Midbrain (tissue), 1 donor: ENCODE measurements at regions not wholly inside any gene's neighbourhood (a gene's known extent, or its start where the extent isn't known, plus 50 kb on each side); places are given as distances from the start of the nearest gene placed in this dataset.

Experiments
- DNase-seq: peaks from one replicate; lab custom pipeline; 2025; lab: John Stamatoyannopoulos, UW

DNA sequence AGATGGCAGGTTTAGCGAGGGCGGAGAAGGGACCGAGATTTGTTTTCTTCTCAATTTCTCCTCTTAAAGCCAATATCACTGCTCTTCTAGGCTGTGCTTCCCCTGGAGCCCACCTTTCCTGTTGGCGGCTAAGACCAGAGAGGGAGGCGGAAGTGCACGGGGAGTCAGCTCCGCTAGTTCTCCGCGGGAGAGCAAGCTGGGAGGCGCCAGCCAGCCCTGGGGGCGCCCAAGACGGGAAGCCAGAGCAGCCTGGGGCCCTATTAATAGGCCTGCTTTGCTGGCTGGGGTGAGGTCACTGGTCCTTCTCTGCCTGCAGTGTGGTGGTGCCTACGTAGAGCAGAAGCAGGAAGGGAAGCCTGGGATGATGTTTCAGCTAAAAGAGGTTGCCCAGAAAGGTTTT, 61.6 kb downstream of the LSM5 start:
- no peak for DNase-seq

DNA sequence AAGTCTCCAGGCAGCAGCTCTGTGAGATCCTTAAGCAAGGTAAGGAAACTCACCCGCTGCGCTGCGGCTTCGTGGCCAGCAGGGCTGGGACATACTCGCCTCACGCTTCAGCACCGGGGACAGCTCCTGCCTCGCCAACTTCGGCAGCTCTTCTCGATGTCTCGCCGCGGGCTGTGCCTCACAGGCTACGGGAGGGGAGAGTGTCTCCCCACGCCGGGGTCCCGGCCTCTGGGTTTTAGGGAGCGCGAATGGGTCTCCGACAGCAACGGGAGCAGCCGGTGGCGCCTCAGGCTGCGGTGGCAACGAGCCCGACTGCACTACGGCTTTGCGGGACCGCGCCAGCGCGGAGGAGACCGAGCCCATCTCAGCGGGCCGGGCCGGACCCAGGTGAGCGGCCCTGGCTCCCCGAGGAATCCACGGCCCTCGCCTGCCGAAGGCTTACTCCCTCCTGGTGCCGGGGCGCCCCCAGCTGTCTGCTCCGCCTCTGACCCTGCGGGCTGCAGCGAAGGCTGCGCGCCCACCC, 62.4 kb downstream of the LSM5 start:
- DNase-seq: peak; percentile 33

DNA sequence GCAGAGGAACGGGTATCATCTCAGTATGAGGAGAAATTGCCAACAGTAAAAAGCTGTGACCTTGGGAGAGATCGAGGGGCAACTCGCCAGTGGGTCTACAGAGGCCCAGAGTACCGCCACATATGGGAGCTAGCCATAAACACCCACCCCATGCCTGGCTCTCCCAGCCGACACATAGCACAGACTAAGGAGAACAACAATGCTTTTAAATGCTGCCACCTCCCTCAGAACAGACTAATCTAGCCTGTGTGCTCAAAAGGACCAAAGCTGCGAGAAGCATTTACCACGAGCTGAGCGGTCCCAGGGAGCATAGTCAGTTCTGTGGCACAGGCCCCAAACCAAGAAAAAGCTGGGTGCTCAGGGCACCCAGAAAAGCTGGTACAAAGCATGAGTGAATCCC, 73.3 kb downstream of the LSM5 start:
- no peak for DNase-seq

DNA sequence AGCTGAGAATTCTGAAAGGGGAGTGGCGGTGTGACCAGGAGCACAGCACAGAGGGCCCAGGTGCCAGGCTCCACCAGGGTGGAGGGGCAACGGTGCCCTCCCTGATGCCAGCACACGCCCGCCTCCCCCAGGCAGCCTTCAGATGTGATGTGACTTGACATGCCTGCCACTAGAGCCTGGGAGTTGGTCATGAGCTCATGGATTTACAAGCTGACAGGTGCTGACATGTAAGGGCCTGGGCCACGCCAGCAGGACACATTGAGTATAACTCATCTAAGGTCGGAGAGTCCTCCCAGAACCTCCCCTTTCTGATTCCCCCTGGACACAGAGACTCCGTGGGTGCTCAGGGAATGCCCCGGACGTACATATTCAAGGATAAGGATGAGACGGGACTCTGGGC, 74.2 kb downstream of the LSM5 start:
- no peak for DNase-seq

DNA sequence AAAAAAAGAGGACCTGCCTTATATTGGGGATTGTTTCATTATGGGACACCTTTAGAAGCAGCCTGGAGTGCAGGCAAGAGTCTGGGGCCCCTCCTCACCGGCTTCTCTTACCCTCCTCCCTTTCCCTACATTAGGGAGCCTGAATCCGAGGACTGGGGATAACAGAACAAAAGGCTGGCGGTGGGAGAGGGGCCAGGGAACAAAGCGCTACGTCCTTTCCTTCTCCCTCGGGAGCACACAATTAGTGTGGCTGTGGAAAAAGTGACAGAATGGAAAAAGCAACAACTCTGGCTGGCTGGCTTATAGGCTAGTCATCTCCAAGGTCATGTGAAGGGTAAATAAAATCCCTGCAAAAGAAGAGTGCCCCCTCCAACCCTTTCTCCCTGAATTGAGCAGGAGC, 74.7 kb downstream of the LSM5 start:
- no peak for DNase-seq

DNA sequence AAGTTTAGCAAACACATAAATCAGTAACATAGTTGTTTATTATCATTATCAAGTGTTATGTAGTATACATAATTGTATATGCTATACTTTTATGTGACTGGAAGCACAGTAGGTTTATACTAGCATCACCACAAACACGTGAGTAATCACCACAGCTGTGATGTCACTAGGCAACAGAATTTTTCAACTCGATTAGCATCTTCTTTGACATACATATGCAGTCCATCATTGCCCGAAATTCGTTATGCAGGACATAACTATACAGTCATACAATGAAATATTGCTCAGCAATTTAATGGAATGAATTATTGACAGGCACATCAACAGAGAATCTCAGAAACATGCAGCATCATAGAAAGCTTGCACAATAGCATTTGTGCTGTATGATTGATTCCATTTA, 77.7 kb downstream of the LSM5 start:
- no peak for DNase-seq

DNA sequence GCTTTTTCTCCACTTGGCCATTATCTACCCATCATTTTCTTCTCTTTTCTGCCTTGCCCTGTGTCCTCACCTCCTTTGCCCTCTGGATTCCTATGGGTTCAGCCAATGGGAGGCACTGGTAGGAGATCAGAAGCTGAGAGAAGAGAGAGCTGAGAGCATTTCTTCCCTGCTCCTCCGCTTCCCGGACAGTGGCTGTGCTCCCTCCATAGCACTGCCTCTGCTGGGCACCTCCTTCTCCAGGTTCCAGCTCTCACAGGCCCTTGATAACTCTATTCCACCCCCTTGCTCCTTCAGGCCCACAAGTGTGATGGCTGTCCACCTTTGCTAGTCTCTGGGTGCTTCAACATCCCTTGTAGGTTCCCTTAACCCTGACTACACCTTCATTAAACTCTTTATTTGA, 79.6 kb downstream of the LSM5 start:
- no peak for DNase-seq

DNA sequence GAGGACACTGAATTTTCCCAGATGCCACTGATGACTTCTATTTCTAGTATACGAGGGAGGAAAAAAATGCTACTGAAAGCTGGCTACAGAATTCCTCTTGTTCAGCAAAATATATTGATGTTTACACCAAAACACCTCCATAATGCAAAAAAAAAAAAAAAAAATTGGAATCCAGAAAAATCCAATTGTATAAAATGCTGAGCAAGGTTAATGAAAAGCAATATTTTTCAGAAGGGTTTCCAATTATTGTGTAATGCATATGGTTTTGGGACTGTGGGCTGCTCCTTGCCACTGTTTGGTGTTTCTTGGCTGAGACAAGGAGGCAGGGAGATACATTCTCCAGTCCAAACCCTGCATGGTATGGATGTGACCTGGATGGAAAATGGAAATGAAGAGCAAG, 83.8 kb downstream of the LSM5 start:
- no peak for DNase-seq

DNA sequence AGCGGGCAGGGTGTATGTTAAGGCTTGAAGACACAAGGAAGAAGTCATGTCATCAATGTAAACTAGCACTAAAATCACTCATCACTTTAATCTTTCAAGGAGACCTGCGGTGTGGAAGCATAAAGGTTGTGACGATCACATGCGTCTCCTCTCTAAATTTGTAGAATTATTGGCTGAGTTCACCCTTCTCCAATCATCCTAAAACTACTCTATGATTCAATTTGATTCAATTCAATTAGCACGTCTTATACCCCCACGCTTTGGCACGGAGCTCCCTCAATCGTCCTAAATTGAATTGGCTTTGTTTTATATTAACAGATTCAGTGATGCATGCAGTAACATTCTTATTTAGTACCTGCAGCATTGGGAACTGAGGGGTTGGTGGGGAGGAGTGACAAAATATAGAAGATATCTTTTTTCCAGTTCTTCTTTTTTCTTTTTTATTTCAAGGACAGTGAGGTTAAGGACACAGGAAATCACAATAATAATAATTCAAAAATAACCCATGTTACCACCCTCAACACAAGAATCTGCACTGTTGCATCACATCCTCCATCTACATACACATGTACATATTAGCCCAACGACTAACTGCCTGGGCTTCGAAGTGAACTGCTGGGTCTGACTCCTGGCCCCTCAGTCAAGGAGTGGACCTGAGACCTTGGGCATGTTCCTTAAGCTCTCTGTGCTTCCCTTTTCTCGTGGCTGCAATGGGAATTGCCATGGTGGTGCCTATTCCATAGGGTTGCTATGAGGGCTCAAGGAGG, 86.5 kb downstream of the LSM5 start:
- no peak for DNase-seq

DNA sequence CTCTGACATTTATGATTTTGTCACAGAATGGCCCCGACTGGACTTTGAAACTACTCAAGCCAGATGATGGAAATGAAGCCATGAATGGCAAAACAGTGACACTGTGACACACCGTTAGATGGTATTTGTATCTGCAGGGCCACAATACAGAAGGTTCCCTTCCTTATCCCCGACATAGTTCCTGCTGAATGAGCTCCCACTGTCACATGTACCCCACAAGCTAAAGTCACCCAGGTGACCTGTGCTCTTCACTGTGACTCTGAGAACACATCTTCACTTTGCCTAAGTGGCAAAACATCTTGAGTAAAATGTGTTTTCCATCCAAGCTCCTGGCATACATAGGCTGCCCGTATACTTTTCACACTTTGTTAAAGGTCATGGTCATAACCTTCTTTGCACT, 89.5 kb downstream of the LSM5 start:
- no peak for DNase-seq

DNA sequence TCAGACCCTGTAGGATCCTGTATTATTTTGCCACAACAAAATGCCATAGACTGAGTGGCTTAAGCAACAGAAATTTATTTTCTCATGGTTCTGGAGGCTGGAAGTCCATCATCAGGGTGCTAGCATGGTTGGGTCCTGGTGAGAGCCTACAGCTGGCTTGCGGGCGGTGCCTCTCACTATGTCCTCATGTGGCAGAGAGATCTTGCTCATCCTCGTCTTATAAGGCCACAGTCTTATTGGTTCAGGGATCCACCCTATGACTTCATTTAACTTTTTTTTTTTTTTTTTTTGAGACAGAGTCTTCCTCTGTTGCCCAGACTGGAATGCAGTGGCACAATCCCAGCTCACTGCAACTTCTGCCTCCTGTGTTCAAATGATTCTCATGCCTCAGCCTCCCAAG, 90.9 kb downstream of the LSM5 start:
- DNase-seq: no peak

DNA sequence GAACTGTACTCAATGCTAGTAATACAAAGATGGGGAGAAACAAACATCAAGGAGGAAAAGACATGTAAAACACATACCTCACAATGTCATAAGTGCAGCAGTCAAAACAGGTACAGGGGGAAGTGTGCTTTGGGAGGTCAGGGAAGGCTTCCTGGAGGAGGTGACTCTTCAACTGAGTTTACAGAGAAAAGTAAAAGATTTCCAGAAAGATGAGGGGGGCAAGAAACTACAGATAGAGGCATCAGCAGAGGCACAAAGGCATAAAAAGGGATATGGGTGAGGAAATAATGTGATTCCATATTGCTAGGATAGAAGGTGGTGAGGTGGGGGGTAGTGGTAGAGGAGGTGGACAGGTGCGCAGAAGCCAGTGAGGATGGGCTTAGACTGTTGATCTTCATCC, 95.0 kb downstream of the LSM5 start:
- no peak for DNase-seq

DNA sequence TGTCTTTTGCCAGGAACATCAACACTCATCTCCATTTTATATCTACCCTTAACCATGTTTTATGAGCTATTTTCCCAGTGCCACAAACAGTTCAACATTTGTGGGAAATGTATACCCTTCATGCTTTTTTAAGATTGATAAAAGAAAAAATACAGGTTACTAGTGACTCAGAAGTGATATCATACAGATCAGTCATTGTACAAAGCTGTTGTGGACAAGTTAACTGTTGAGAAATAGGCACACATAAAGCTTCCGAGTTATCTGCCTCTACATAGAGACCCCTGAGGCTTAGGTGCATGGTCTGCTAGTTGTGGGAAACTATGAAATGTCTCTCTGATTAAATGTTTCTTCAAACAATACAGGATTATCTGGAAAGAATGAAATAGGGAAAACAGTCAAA, 96.3 kb downstream of the LSM5 start:
- no peak for DNase-seq

DNA sequence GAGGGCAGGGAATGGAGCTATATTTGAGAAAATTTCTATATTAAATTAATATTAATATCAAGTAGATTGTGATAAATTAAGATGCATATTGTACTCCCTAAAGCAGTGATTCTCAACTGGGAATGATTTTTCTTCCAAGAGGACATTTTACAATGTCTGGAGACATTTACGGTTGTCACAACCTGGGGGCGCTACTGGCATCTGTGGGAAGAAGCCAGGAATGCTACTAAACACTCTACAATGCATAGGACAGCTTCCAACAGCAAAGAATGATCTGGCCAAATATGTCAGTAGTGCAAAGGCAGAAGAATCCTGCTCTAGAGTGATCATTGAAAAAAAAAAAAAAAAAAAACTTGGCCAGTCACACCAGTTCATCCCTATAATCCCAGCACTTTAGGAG, 100.0 kb downstream of the LSM5 start:
- no peak for DNase-seq

DNA sequence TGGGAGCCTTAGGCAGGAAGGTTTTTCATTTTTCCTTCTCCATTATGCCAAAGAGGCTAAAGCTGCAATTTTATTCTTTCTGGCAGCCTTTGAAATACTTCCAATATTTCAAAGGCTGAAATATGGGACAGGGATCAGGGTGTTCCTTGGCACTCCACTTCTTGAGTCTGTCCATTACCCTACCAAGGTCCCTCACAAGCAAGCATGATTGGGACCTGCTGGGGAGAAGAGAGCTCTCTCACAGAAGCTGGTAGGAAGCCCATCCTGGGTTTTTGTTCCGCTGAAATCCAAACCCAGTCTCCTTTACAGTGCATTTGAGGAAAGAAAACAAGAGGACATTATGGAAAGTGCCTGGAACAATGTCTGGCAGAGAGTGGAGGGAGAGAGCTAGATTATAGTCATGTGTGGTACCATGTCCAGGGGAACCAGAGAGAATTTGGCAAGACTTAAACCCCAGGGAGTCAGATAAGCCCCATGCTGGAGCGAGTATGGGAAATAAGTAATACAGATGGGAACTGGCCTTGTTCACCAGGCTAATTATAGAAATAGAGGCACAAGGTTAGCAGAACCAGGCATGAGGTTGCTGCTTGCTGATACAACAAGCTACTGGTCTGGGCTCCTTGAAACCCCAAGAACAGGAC, 104.7 kb downstream of the LSM5 start:
- no peak for DNase-seq

DNA sequence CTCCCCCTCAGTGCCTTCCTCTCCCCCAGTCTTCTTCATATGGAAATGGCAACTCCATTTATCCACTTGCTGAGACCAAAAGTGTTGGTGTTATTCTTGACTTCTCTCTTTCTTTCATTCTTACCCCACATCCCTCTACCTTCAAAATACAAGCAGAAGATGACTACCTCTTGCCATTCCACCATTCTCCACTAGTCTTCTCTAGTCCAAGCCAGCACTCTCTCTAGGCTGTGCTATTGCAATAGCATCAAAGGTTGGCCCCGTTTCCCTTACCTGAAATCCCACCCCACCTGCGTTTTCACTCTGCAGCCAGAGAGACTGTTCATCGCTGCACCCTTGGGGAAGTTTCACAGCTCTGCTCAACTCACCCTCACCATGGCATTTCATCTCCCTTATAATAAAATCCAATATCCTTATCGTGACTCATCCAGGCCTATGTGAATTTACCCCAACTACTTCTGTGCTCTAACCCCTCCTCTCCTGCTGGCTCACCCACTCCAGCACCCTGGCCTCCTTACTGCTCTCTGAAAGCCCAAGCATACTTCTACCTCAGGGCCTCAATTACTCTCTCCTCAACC, 109.1 kb downstream of the LSM5 start:
- DNase-seq: no peak

DNA sequence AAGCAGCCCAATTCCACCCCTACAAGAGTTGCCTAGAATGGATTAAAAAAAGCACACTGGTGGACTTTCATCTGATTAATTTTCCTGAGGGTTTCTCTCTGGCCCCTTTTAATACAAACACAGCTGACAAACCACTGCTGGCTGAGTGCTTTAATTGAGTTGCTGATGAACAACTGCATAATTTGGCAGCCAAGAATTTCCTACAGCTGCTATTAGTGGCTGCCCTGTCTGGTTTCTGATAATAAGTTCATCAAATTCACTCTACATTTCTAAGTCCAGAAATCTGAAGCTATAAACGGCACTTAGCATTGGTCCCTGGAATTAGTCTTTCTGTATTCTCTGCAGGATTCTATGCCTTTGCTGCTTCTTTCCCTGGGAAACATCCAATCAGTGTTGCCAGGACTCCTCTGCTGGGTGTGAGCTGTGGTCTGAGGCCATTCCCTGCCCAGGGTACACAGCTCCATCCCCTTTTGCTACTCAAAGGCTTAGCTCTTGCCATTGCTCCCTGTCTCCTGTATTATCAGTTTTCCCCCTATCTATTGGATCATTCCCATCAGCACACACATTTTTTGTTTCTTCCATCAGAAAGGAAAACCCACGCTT, 110.6 kb downstream of the LSM5 start:
- DNase-seq: no peak

DNA sequence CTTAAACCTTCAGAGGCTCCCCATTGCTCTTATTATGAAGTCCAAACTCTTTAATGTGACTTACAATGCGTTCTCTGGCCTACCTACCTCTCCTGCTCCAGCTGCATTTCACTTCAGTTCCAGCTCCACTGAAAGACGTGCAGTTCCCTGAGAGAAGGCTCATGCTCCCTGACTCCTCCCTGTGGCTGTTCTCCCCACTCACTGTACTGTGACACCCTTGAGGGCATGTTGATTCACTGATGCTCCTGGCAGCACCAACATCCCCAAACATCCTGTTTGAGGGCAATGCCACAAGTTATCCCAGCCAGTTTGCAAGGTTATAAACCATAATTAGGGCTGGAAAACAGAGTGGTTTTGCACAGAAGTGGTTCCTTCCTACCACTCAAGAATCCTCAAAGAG, 111.2 kb downstream of the LSM5 start:
- DNase-seq: no peak

DNA sequence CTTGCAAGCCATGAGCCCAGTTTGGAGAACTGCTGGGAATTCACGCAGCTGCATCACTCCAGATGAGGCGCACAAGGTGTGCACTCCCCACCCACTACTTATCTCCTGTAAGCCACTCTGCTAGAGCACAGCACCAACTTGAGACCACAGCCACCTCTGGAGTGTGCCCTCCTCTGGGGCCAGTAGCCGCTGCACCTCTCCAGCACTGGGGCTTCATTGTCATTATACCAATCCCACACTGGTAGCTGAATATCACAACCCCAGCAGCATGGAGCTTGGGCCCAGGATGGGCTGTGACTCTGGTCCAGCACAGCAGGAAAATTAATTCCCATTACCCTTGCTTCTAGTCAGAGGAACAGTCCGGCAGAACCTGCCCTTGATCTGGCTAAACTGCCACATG, 125.6 kb downstream of the LSM5 start:
- no peak for DNase-seq

DNA sequence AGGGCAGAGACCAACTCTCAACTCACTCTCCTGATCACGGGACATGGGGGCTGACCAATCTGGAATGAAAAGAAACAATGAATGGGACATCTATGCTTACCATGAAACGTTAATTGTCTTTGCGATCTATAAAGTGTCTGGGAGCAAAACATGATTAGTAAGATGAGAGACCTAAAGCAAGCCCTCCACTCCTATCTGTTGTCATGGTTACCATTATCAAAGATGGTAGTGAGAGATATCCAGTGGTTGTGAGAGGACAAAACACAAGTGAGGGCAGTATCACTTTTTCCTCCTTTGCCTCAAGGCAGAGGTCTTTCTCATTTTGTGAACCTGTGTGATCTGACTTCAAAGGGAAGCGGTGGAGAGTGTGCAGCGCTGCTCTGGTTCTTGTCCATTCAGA, 130.1 kb downstream of the LSM5 start:
- DNase-seq: no peak

DNA sequence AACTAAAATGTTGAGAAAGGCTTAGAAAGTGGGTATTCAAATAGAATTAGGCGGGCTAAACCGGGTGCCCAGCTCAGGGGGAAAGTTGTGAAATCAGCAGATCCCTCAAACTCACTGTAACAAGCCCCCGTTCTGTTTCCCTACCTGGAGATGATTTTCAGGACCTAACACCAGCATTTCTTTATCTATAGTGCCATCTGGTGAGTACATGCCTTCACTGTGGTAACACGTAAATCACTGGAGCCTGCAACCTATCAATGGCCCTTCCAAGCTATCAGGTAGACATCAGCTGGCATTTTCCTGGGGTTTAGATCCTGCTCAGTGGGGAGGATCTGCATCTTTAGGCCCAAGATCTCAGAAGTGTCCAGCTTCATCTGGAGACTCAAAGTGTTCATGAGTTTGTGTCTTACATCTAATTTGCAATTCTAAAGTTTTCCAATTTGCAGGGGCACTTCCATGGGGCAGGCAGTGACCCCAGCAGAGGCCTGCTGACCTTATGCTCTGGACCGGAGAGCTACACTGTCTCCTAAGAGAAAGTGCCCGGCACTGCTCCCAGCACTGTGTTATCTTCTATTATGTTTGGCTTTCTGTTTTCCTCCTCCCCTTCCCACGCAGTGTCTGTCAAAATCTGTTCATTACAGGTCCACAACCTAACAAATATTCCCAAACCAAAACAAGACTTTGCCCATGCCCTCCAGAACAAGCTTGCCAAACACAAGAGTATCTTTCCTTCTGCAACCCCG, 132.5 kb downstream of the LSM5 start:
- DNase-seq: no peak

DNA sequence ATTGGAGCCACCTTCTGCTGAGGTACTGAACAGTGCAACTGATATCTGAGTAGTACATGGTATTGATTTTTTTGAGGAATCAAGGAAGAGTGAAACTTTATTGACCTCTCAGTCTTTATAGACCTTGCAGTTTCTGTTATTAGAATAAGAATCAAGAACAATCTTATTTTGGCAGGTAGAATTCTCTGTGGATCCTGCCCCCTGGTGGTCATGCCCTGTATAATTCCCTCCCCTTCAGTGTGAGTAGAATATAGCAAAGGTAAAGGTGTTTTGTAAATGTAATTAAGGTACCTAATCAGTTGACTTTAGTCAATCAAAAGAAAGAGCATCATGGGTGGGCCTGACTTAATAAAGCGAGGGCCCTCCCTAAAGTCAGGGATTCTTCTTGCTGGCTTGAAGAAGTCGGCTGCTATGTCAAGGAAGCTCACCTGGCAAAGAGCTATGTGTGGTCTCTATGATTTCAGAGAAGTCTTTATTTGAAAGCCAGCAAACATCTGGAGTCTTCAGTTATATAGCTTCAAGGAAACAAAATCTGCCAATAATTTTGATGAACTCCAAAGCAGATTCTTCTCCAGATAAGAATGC, 142.8 kb downstream of the LSM5 start:
- peak; percentile 13 for DNase-seq
